ENCODE measurements at regions not wholly inside any gene's neighbourhood (a gene's known extent, or its start where the extent isn't known, plus 50 kb on each side); places are given as distances from the start of the nearest gene placed in this dataset.
A peak's percentile ranks its signal among the peaks of the same experiment; 100 is the strongest.

DNA sequence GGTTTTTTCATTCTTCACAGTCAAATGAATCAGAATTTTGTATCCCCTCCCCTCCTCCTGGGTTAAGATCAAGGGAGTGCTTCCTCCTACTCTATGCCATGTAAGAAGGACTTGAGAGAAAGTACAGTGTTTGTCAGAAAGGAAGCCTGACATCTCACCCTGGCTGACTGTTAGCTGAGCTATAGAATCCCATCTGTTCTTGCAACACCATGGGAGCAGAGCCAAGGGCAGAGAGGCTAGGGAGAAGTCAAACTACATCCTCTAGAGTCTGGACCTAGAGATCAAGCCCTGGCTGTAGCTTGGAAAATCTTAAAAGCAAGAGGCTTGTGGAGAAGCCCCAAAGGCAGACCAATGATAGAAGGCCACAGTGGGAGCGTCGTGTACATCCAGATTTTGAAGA is 145.9 kb downstream of the OLFM4 start:
- H3K27me3 Mint-ChIP-seq (ENCODE audit: low read depth in 3 of 3) = peaks cover 0 to 3% (median 2%) of the 10 kb centered on the region in 3 donors
- Histone ChIP-seq H3K4me1 (ENCODE audit: control insufficient read depth in 1 of 2, insufficient read depth in 2 of 2, low read length in 2 of 2) (no peaks in the 10 kb centered on the region), H3K9ac (ENCODE audit: insufficient read depth, low read length, poor library complexity, severe bottlenecking) (no peak overlapping the region), H3K79me2 (ENCODE audit: insufficient read depth, low read length) (no peaks in the 10 kb centered on the region), H3K27me3 (ENCODE audit: control insufficient read depth in 2 of 2, insufficient read depth in 2 of 2, low read length in 2 of 2) (peaks cover 0 to 2% of the 10 kb centered on the region in 2 donors), H3K9me3 (replicated peaks in 1 of 2; ENCODE audit: control insufficient read depth in 1 of 2, insufficient read depth in 1 of 2, low read length in 2 of 2) (peaks cover 0 to 3% of the 10 kb centered on the region in 2 donors), H3K36me3 (replicated peaks in 1 of 2; ENCODE audit: control insufficient read depth in 1 of 2, insufficient read depth in 2 of 2, low read length in 2 of 2) (no peaks in the 10 kb centered on the region), H4K20me1 (ENCODE audit: insufficient read depth, low read length) (no peaks in the 10 kb centered on the region), H2AFZ (ENCODE audit: insufficient read depth, low read depth, low read length, poor library complexity, severe bottlenecking) (no peak overlapping the region), H3K27ac (ENCODE audit: low read depth in 1 of 2, low read length in 2 of 2) (no peak overlapping the region), H3K4me3 (replicated peaks in 1 of 3; ENCODE audit: low read depth in 2 of 3, low read length in 3 of 3) (no peak overlapping the region), H3K4me2 (replicated peaks; ENCODE audit: extremely low read depth, low read length, poor library complexity, severe bottlenecking) (no peak overlapping the region)
- DNase-seq = no peak
- H3K27ac Mint-ChIP-seq = no peak overlapping the region
- WGBS (ENCODE audit: insufficient coverage) = 100% methylated on average over 1 of the region's 2 CpGs
- TF ChIP-seq, protein P1, sequence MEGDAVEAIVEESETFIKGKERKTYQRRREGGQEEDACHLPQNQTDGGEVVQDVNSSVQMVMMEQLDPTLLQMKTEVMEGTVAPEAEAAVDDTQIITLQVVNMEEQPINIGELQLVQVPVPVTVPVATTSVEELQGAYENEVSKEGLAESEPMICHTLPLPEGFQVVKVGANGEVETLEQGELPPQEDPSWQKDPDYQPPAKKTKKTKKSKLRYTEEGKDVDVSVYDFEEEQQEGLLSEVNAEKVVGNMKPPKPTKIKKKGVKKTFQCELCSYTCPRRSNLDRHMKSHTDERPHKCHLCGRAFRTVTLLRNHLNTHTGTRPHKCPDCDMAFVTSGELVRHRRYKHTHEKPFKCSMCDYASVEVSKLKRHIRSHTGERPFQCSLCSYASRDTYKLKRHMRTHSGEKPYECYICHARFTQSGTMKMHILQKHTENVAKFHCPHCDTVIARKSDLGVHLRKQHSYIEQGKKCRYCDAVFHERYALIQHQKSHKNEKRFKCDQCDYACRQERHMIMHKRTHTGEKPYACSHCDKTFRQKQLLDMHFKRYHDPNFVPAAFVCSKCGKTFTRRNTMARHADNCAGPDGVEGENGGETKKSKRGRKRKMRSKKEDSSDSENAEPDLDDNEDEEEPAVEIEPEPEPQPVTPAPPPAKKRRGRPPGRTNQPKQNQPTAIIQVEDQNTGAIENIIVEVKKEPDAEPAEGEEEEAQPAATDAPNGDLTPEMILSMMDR (IDR thresholded peaks at IDR 0.05) = no peak
- no peaks in the 10 kb centered on the region for H3K4me1 Mint-ChIP-seq
- peaks cover 0 to 8% (median 3%) of the 10 kb centered on the region in 7 donors for H3K9me3 Mint-ChIP-seq
- no peaks in the 10 kb centered on the region for H3K36me3 Mint-ChIP-seq
- H3K4me3 Mint-ChIP-seq = peak overlapping the region; percentile 4
- intact Hi-C loops (cut with micrococcal nuclease) = no loop called here

DNA sequence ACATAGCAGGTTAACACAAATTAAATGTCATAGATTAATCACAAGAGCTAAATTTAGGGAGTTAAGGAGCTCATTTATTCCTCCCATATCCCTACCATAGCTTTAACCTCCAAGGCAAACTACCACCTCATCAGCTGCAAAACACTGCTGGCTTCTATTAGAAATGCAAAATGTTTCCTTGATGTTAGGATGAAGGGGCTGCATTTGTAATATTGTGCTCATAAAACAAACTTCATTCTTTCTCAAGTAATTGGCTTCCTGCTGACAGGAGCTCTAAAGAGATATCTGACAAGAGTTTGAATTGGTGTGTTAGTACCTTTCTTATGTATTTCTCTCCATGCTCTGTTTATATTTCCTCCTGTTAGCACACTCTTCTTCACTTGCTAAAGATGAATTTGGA is 152.1 kb downstream of the OLFM4 start:
- TF ChIP-seq, protein P1 (IDR thresholded peaks at IDR 0.05) = no peak

More for the DNA sequence above, 152.1 kb downstream of the OLFM4 start:
- Histone ChIP-seq H3K4me3 (replicated peaks in 1 of 3; ENCODE audit: low read depth in 2 of 3, low read length in 3 of 3) (no peak overlapping the region), H3K4me1 (ENCODE audit: control insufficient read depth in 1 of 2, insufficient read depth in 2 of 2, low read length in 2 of 2) (no peaks in the 10 kb centered on the region), H3K9ac (ENCODE audit: insufficient read depth, low read length, poor library complexity, severe bottlenecking) (no peak overlapping the region), H3K36me3 (replicated peaks in 1 of 2; ENCODE audit: control insufficient read depth in 1 of 2, insufficient read depth in 2 of 2, low read length in 2 of 2) (no peaks in the 10 kb centered on the region), H3K79me2 (ENCODE audit: insufficient read depth, low read length) (no peaks in the 10 kb centered on the region), H3K27me3 (ENCODE audit: control insufficient read depth in 2 of 2, insufficient read depth in 2 of 2, low read length in 2 of 2) (peaks cover 0 to 2% of the 10 kb centered on the region in 2 donors), H4K20me1 (ENCODE audit: insufficient read depth, low read length) (no peaks in the 10 kb centered on the region), H3K9me3 (replicated peaks in 1 of 2; ENCODE audit: control insufficient read depth in 1 of 2, insufficient read depth in 1 of 2, low read length in 2 of 2) (peaks cover 4 to 10% of the 10 kb centered on the region in 2 donors), H2AFZ (ENCODE audit: insufficient read depth, low read depth, low read length, poor library complexity, severe bottlenecking) (no peak overlapping the region), H3K4me2 (replicated peaks; ENCODE audit: extremely low read depth, low read length, poor library complexity, severe bottlenecking) (no peak overlapping the region), H3K27ac (ENCODE audit: low read depth in 1 of 2, low read length in 2 of 2) (no peak overlapping the region)
- Mint-ChIP-seq H3K4me1 (no peaks in the 10 kb centered on the region), H3K9me3 (peaks cover 3 to 19% (median 12%) of the 10 kb centered on the region in 7 donors), H3K4me3 (no peak overlapping the region), H3K36me3 (no peaks in the 10 kb centered on the region), H3K27me3 (ENCODE audit: low read depth in 3 of 3) (peaks cover 0 to 2% (median 2%) of the 10 kb centered on the region in 3 donors), H3K27ac (no peak overlapping the region)
- DNase-seq = no peak
- intact Hi-C loops (cut with micrococcal nuclease) = no loop called here
